ENCODE measurements at regions not wholly inside any gene's neighbourhood (a gene's known extent, or its start where the extent isn't known, plus 50 kb on each side); places are given as distances from the start of the nearest gene placed in this dataset.

DNA sequence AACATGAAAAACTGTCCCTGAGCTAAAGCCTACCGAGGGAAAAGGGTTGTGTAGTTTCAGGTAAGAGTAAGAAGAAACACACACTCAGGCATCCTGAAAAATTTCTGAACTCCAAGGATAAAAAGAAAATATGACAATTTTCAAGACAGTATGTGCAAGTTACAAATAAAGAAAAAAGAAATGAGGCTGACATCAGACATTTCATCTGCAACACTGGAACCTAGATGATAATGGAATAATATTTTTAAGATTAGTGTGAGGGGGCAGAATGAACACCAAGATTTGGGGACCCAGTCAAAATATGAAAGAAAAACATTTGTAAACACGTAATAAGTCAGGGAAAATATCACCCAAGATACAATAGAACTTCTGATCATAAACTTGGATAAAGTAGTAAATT, 135.9 kb upstream of the PSMD7 start:
- TF ChIP-seq, protein P1, sequence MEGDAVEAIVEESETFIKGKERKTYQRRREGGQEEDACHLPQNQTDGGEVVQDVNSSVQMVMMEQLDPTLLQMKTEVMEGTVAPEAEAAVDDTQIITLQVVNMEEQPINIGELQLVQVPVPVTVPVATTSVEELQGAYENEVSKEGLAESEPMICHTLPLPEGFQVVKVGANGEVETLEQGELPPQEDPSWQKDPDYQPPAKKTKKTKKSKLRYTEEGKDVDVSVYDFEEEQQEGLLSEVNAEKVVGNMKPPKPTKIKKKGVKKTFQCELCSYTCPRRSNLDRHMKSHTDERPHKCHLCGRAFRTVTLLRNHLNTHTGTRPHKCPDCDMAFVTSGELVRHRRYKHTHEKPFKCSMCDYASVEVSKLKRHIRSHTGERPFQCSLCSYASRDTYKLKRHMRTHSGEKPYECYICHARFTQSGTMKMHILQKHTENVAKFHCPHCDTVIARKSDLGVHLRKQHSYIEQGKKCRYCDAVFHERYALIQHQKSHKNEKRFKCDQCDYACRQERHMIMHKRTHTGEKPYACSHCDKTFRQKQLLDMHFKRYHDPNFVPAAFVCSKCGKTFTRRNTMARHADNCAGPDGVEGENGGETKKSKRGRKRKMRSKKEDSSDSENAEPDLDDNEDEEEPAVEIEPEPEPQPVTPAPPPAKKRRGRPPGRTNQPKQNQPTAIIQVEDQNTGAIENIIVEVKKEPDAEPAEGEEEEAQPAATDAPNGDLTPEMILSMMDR (IDR thresholded peaks at IDR 0.05), result no peak
- Histone ChIP-seq H3K36me3 (ENCODE audit: low read depth) (no peaks in the 10 kb centered on the region), H3K4me1 (ENCODE audit: low read depth) (no peaks in the 10 kb centered on the region), H3K4me3 (no peak overlapping the region), H3K9me3 (no peaks in the 10 kb centered on the region)
- DNase-seq, result no peak
- intact Hi-C loops (cut with DNase I, micrococcal nuclease), result no loop called here
- no peak for ATAC-seq

DNA sequence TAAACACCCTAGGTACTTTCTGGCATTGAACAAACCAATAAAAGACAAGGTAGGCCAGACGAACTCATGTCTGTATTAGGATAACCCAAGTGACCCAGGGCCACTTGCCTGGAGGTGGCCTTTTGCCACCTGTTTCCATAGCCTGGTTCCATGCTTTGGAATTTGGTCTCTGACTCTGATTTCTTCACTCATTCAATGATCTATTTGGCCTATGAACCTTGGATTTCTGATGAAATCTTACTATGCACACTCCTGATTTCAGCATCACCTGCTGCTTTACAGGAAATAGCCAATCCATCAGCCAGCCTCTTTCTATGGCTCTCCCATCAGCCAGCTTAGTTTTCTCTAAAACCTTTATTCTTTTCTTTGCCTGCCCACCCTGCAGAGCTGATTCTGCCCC, 142.8 kb upstream of the PSMD7 start:
- Histone ChIP-seq H3K9me3 (no peaks in the 10 kb centered on the region), H3K4me1 (ENCODE audit: low read depth) (no peaks in the 10 kb centered on the region), H3K36me3 (ENCODE audit: low read depth) (no peaks in the 10 kb centered on the region), H3K4me3 (no peak overlapping the region)
- ATAC-seq (no peak), DNase-seq (no peak)
- TF ChIP-seq, protein P1 (IDR thresholded peaks at IDR 0.05), result no peak
- intact Hi-C loops (cut with DNase I, micrococcal nuclease), result no loop called here

DNA sequence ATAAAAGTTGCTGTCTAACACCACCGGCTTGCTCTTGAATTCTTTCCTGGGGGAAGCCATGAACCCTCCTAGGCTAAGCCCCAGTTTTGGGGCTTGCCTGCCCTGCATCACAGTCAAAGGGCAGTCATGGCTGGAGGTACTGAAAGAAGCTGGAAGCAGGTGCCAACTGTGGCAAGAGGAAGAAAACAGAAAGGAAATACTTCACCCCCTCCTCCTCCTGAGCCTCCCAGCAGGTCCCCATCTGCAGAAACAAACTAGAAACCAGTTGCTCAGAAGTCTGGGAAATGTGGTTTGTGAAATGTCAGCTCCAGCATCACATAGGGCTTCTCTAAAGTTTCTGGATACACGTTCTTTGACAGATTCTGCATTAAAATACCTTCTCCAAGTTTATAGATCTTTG, 150.0 kb upstream of the PSMD7 start:
- ATAC-seq, result no peak

DNA sequence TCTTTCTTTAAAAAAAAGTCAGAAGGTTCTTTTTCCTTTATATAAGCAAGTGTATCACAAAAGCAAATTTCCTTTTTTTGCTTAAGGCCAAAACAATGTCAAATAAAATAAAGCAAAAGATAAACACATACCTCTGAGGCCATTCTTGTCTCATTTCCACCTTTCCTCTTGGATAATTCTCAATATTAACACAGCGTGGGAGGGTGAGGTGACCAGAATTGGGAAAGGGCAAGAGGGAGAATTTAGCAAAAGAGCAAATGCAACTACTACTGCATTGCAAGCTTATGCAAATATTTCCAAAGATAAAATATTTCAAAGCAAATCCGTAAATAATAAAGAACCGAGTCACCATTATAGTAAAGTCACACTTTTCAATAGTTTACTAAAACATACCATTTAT, 153.4 kb upstream of the PSMD7 start:
- DNase-seq (no peak), ATAC-seq (no peak)
- H3K4me3 ChIP-seq, result no peak overlapping the region
- H3K4me1 ChIP-seq (ENCODE audit: low read depth), result no peaks in the 10 kb centered on the region
- TF ChIP-seq, protein P1 (IDR thresholded peaks at IDR 0.05), result no peak
- peaks cover 4% of the 10 kb centered on the region for H3K9me3 ChIP-seq
- intact Hi-C loops (cut with DNase I, micrococcal nuclease), result no loop called here
- no peaks in the 10 kb centered on the region for H3K36me3 ChIP-seq (ENCODE audit: low read depth)

More for the DNA sequence above, 150.0 kb upstream of the PSMD7 start:
- no peak overlapping the region for H3K4me3 ChIP-seq
- no peaks in the 10 kb centered on the region for H3K9me3 ChIP-seq
- intact Hi-C loops (cut with DNase I, micrococcal nuclease), result no loop called here
- no peak for DNase-seq
- TF ChIP-seq, protein P1 (IDR thresholded peaks at IDR 0.05), result no peak
- no peaks in the 10 kb centered on the region for H3K4me1 ChIP-seq (ENCODE audit: low read depth)
- no peaks in the 10 kb centered on the region for H3K36me3 ChIP-seq (ENCODE audit: low read depth)

DNA sequence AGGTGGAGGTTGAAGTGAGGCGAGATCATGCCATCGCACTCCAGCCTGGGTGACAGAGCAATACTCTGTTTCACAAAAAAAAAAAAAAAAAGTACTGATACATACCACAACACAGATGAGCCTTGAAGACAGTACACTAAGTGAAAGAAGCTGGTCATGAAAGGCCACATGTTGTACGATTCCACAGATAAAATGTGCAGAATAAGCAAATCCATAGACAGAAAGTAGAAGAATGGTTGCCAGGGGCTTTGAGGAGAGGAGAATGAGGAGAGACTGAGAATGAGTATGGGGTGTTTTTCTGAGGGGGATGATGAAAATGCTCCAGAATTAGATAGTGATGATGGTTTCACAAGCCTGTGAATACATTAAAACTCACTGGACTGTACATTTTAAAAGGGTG, 155.6 kb upstream of the PSMD7 start:
- Histone ChIP-seq H3K36me3 (ENCODE audit: low read depth) (no peaks in the 10 kb centered on the region), H3K9me3 (peaks cover 4% of the 10 kb centered on the region)
- intact Hi-C loops (cut with DNase I, micrococcal nuclease), result no loop called here

More for the DNA sequence above, 155.6 kb upstream of the PSMD7 start:
- TF ChIP-seq, protein P1 (IDR thresholded peaks at IDR 0.05), result no peak
- no peak for ATAC-seq
- Histone ChIP-seq H3K4me1 (ENCODE audit: low read depth) (no peaks in the 10 kb centered on the region), H3K4me3 (no peak overlapping the region)
- no peak for DNase-seq
